Neuronal stem cell (in vitro differentiated cells): ENCODE measurements at regions not wholly inside any gene's neighbourhood (a gene's known extent, or its start where the extent isn't known, plus 50 kb on each side); places are given as distances from the start of the nearest gene placed in this dataset.

ENCODE experiments used
- DNase-seq: peaks from one replicate; pipeline ENCODE4 v3.0.0-alpha.2; 2013; ENCODE audit warnings: low spot score
- H2AFZ ChIP-seq: one replicate; pipeline ENCODE4 v1.6.1; 2013; ENCODE audit warnings: mild to moderate bottlenecking, low read length, inconsistent platforms
- H2AK5ac ChIP-seq: 2 replicates; pipeline ENCODE4 v1.6.1; 2013; ENCODE audit warnings: low read depth, mild to moderate bottlenecking, inconsistent platforms, low read length, moderate library complexity, mixed read lengths
- H2BK120ac ChIP-seq: 2 replicates; pipeline ENCODE4 v1.6.1; 2013; ENCODE audit warnings: low read depth, mild to moderate bottlenecking, inconsistent platforms, low read length, moderate library complexity, mixed read lengths
- H2BK12ac ChIP-seq: one replicate; pipeline ENCODE4 v1.6.1; 2013; ENCODE audit warnings: low read length, inconsistent platforms
- H2BK15ac ChIP-seq: 2 replicates; pipeline ENCODE4 v1.6.1; 2013; ENCODE audit warnings: mild to moderate bottlenecking, low read length, inconsistent platforms, mixed read lengths
- H2BK5ac ChIP-seq: one replicate; pipeline ENCODE4 v1.6.1; 2013; ENCODE audit warnings: inconsistent platforms, mild to moderate bottlenecking, low read length, moderate library complexity
- H3K14ac ChIP-seq: one replicate; pipeline ENCODE4 v1.6.1; 2013; ENCODE audit warnings: low read length, inconsistent platforms
- H3K18ac ChIP-seq: 2 replicates; pipeline ENCODE4 v1.6.1; 2013; ENCODE audit warnings: low read length, inconsistent platforms
- H3K23ac ChIP-seq: 2 replicates; pipeline ENCODE4 v1.6.1; 2013; ENCODE audit warnings: low read depth, mild to moderate bottlenecking, mixed read lengths, low read length, inconsistent platforms; ENCODE audit not compliant: poor library complexity
- H3K27ac ChIP-seq: replicated peaks from 3 replicates; pipeline ENCODE4 v1.5.1; 2013; ENCODE audit warnings: low read length, inconsistent platforms
- H3K27me3 ChIP-seq, 3 experiments: 2 replicates each; pipeline ENCODE4 v1.6.1; 2013; ENCODE audit warnings: low read length in 3 of 3, mild to moderate bottlenecking in 2 of 3, inconsistent platforms in 1 of 3, low read depth in 1 of 3, mixed read lengths in 1 of 3, moderate library complexity in 1 of 3; ENCODE audit not compliant: control insufficient read depth in 3 of 3, insufficient read depth in 3 of 3
- H3K36me3 ChIP-seq, 2 donors: replicated peaks in 1 of 2; 2 replicates each; pipeline ENCODE4 v1.6.1; 2013; ENCODE audit warnings: low read length in 2 of 2; ENCODE audit not compliant: control insufficient read depth in 2 of 2, insufficient read depth in 2 of 2
- H3K4ac ChIP-seq: 2 replicates; pipeline ENCODE4 v1.6.1; 2013; ENCODE audit warnings: inconsistent platforms, mild to moderate bottlenecking, low read length, moderate library complexity
- H3K4me1 ChIP-seq, 2 donors: 1 replicate in 1 of 2; 2 replicates in 1 of 2; pipeline ENCODE4 v1.6.1; 2013; ENCODE audit warnings: low read length in 2 of 2, low read depth in 1 of 2; ENCODE audit not compliant: control insufficient read depth in 2 of 2, insufficient read depth in 1 of 2
- H3K4me2 ChIP-seq: one replicate; pipeline ENCODE4 v1.6.1; 2013; ENCODE audit warnings: mild to moderate bottlenecking, low read length, inconsistent platforms; ENCODE audit not compliant: insufficient read depth, poor library complexity, severe bottlenecking
- H3K4me3 ChIP-seq, 2 donors: 2 replicates each; pipeline ENCODE4 v1.5.1; 2013; ENCODE audit warnings: low read length in 2 of 2, mild to moderate bottlenecking in 2 of 2, inconsistent platforms in 1 of 2, moderate library complexity in 1 of 2
- H3K79me1 ChIP-seq: one replicate; pipeline ENCODE4 v1.6.1; 2013; ENCODE audit warnings: low read depth, mild to moderate bottlenecking, inconsistent platforms, low read length, moderate library complexity
- H3K9ac ChIP-seq: one replicate; pipeline ENCODE4 v1.6.1; 2013; ENCODE audit warnings: mild to moderate bottlenecking, low read depth, low read length, inconsistent platforms; ENCODE audit not compliant: poor library complexity
- H3K9me3 ChIP-seq, 2 donors: replicated peaks in 1 of 2; 2 replicates each; pipeline versions ENCODE3 to v1.6.1; 2013; ENCODE audit warnings: low read length in 2 of 2, mild to moderate bottlenecking in 2 of 2, inconsistent platforms in 1 of 2, low read depth in 1 of 2, mixed read lengths in 1 of 2, moderate library complexity in 1 of 2; ENCODE audit not compliant: control insufficient read depth in 2 of 2, insufficient read depth in 1 of 2
- H4K8ac ChIP-seq: one replicate; pipeline ENCODE4 v1.6.1; 2013; ENCODE audit warnings: low read depth, mild to moderate bottlenecking, inconsistent platforms, low read length, moderate library complexity
- H4K91ac ChIP-seq: one replicate; pipeline ENCODE4 v1.6.1; 2013; ENCODE audit warnings: low read length, low read depth, mild to moderate bottlenecking, inconsistent platforms; ENCODE audit not compliant: poor library complexity
- WGBS, 2 donors: extraction: QIAGEN DNeasy Blood & Tissue Kit; methylation state at CpG; one replicate each; pipeline ENCODE4 v1.1.7; 2013; ENCODE audit warnings: missing lambda C conversion rate in 2 of 2, mixed read lengths in 1 of 2; ENCODE audit not compliant: insufficient read length in 2 of 2, insufficient replicate concordance in 1 of 2; ENCODE audit errors: extremely low coverage in 2 of 2; 5-methylcytosine and 5-hydroxymethylcytosine counted together

- Histone ChIP-seq H3K14ac (no peak overlapping the region), H3K9me3 (peaks cover 0 to 7% of the 10 kb centered on the region in 2 donors), H2BK15ac (no peak overlapping the region), H3K27me3 (no peaks in the 10 kb centered on the region), H2BK12ac (no peak overlapping the region), H2BK5ac (no peak overlapping the region), H2AK5ac (no peak overlapping the region), H3K79me1 (no peaks in the 10 kb centered on the region), H3K27ac (no peak overlapping the region), H2BK120ac (no peak overlapping the region), H3K18ac (no peak overlapping the region), H3K9ac (no peak overlapping the region), H3K23ac (no peak overlapping the region), H4K8ac (no peak overlapping the region), H3K4ac (no peak overlapping the region), H2AFZ (no peak overlapping the region), H3K4me1 (no peaks in the 10 kb centered on the region), H3K4me2 (no peak overlapping the region), H3K4me3 (no peak overlapping the region), H3K36me3 (no peaks in the 10 kb centered on the region), H4K91ac (no peak overlapping the region)
- no peak for DNase-seq
Measured at GRCh38 chr1:185636848-185637247, 97.3 kb upstream of the HMCN1 start.

GRCh38 chr1:185634704-185635103 is 99.5 kb upstream of the HMCN1 start:
- no peak overlapping the region for H2BK5ac ChIP-seq
- no peak overlapping the region for H2BK120ac ChIP-seq
- H2BK12ac ChIP-seq: no peak overlapping the region
- no peaks in the 10 kb centered on the region for H3K79me1 ChIP-seq
- H3K9ac ChIP-seq: no peak overlapping the region
- no peak overlapping the region for H2AK5ac ChIP-seq
- H2BK15ac ChIP-seq: no peak overlapping the region
- no peak for DNase-seq
- no peaks in the 10 kb centered on the region for H3K27me3 ChIP-seq
- no peak overlapping the region for H4K91ac ChIP-seq
- no peak overlapping the region for H3K4me3 ChIP-seq
- H3K23ac ChIP-seq: no peak overlapping the region
- H2AFZ ChIP-seq: no peak overlapping the region
- H3K4ac ChIP-seq: no peak overlapping the region
- no peaks in the 10 kb centered on the region for H3K4me1 ChIP-seq
- no peak overlapping the region for H3K27ac ChIP-seq
- H4K8ac ChIP-seq: no peak overlapping the region
- H3K4me2 ChIP-seq: no peak overlapping the region
- no CpG with 5 or more reads among the region's 4 CpGs for WGBS, 2 donors
- H3K18ac ChIP-seq: no peak overlapping the region
- H3K14ac ChIP-seq: no peak overlapping the region
- peaks cover 0 to 7% of the 10 kb centered on the region in 2 donors for H3K9me3 ChIP-seq
- H3K36me3 ChIP-seq: no peaks in the 10 kb centered on the region

DNA sequence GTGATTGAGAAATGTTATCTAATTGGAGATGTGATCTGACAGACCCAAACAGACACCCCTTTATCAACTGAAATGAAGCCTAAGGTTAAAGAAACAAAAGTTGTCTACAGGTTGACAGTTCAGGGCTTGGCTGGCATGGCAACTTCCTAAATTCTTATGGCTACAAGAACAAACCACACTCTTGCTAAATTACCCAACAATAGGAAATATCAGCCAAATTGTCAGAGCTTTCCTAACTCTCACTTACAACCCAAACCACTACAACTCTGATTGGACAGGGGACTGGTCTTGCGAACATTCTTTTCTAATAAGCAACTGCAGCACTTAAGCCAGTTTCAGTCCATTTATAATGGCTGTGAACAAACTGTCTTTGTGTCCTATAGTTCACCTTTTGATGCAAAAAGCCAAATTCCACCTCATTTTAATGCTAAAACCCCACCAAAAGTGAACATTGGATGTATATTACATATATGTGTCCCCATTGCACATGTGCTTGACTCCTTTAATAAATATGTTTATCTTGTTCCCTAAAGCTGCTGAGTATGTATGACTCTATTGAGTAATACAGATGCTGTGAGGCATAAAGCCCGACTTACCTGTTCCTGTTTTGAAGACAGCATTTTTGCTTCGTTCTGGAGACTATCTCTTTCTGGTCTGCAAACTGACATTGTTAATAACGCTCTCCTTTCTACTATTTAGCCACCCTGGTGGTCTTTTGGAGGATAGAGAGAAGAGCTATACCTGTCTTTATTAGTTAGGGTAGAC is 101.3 kb upstream of the HMCN1 start:
- H3K9me3 ChIP-seq: peaks cover 0 to 7% of the 10 kb centered on the region in 2 donors

DNA sequence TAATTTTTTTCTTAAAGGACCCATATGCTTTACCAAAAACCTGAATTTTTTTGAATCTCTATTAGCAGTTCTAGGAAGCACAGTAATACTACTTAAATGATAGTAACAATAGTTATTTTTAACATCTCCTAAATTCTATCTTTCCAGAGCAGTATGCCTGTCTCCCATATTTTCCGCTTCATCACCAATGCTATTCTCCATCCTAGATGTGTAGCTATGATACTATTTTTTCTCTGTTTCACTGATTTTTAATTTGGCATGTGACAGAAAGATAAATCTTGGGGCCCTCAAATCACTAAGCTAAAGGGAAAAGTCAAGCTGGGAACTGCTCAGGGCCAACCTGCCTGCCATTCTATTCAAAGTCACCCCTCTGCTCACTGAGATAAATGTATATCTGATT is 102.3 kb upstream of the HMCN1 start:
- Histone ChIP-seq H3K27ac (no peak overlapping the region), H2BK5ac (no peak overlapping the region), H2BK15ac (no peak overlapping the region), H4K8ac (no peak overlapping the region), H3K23ac (no peak overlapping the region), H3K4me2 (no peak overlapping the region), H3K18ac (no peak overlapping the region), H3K79me1 (no peaks in the 10 kb centered on the region), H2BK120ac (no peak overlapping the region), H3K14ac (no peak overlapping the region), H3K4me1 (no peaks in the 10 kb centered on the region), H3K27me3 (no peaks in the 10 kb centered on the region), H3K9ac (no peak overlapping the region), H3K36me3 (no peaks in the 10 kb centered on the region), H3K4me3 (no peak overlapping the region), H2AFZ (no peak overlapping the region), H4K91ac (no peak overlapping the region), H3K9me3 (peaks cover 0 to 3% of the 10 kb centered on the region in 2 donors), H2BK12ac (no peak overlapping the region), H2AK5ac (no peak overlapping the region), H3K4ac (no peak overlapping the region)
- no CpG with 5 or more reads among the region's 1 CpG for WGBS, 2 donors
- DNase-seq: no peak

More for the DNA sequence above, 101.3 kb upstream of the HMCN1 start:
- H3K4me1 ChIP-seq: no peaks in the 10 kb centered on the region
- no peak for DNase-seq
- H3K9ac ChIP-seq: no peak overlapping the region
- no peak overlapping the region for H2BK120ac ChIP-seq
- H4K91ac ChIP-seq: no peak overlapping the region
- H2AFZ ChIP-seq: no peak overlapping the region
- no peak overlapping the region for H3K4me3 ChIP-seq
- no peak overlapping the region for H2AK5ac ChIP-seq
- H3K4me2 ChIP-seq: no peak overlapping the region
- H3K79me1 ChIP-seq: no peaks in the 10 kb centered on the region
- no peak overlapping the region for H3K27ac ChIP-seq
- H3K36me3 ChIP-seq: no peaks in the 10 kb centered on the region
- H3K27me3 ChIP-seq: no peaks in the 10 kb centered on the region
- no peak overlapping the region for H2BK15ac ChIP-seq
- no CpG with 5 or more reads among the region's 4 CpGs for WGBS, 2 donors
- no peak overlapping the region for H2BK12ac ChIP-seq
- no peak overlapping the region for H2BK5ac ChIP-seq
- no peak overlapping the region for H3K14ac ChIP-seq
- H3K4ac ChIP-seq: no peak overlapping the region
- H4K8ac ChIP-seq: no peak overlapping the region
- H3K23ac ChIP-seq: no peak overlapping the region
- no peak overlapping the region for H3K18ac ChIP-seq
